ENCODE measurements at regions not wholly inside any gene's neighbourhood (a gene's known extent, or its start where the extent isn't known, plus 50 kb on each side); places are given as distances from the start of the nearest gene placed in this dataset.

DNA sequence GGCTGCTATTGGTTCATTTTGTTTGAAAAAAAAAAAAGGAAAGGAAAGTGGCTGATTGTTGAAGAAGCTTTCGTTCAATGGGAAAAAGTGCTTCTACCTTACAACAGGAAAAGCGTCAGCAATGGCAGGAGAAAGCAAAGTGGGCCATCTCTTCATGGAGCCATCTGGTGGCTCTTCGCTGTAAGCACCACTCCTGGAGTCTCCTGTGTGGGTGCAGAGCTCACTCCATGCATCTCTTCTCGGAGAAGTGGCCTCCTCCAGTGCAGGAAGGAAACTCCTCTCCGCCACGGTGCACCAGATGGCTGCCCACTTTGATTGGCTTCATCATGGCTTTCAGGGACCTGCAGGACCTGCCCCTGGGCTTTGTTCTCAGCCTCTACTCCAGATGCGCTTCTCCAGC is 250.9 kb downstream of the PTEN start:
- peak; percentile 49 for TF ChIP-seq CTCF (IDR thresholded peaks at IDR 0.05; ENCODE audit: insufficient read depth, low read length, poor library complexity, severe bottlenecking)
- H3K27me3 ChIP-seq (ENCODE audit: control insufficient read depth, insufficient read depth, low read length): no peaks in the 10 kb centered on the region
- no peak overlapping the region for H3K4me3 ChIP-seq (ENCODE audit: low read depth, low read length)
- no peak for DNase-seq (ENCODE audit: low read depth)
- H3K36me3 ChIP-seq (ENCODE audit: control insufficient read depth, insufficient read depth, low read length): no peaks in the 10 kb centered on the region

GRCh38 chr10:88115407-88115806 is 252.0 kb downstream of the PTEN start:
- DNase-seq (ENCODE audit: low read depth): no peak
- H3K4me3 ChIP-seq (ENCODE audit: low read depth, low read length): no peak overlapping the region
- no peaks in the 10 kb centered on the region for H3K27me3 ChIP-seq (ENCODE audit: control insufficient read depth, insufficient read depth, low read length)
- no peak for TF ChIP-seq CTCF (IDR thresholded peaks at IDR 0.05; ENCODE audit: insufficient read depth, low read length, poor library complexity, severe bottlenecking)
- no peaks in the 10 kb centered on the region for H3K36me3 ChIP-seq (ENCODE audit: control insufficient read depth, insufficient read depth, low read length)

GRCh38 chr10:88115968-88116367 is 252.5 kb downstream of the PTEN start:
- no peaks in the 10 kb centered on the region for H3K36me3 ChIP-seq (ENCODE audit: control insufficient read depth, insufficient read depth, low read length)
- no peak for TF ChIP-seq CTCF (IDR thresholded peaks at IDR 0.05; ENCODE audit: insufficient read depth, low read length, poor library complexity, severe bottlenecking)
- H3K27me3 ChIP-seq (ENCODE audit: control insufficient read depth, insufficient read depth, low read length): no peaks in the 10 kb centered on the region
- no peak overlapping the region for H3K4me3 ChIP-seq (ENCODE audit: low read depth, low read length)
- DNase-seq (ENCODE audit: low read depth): no peak

DNA sequence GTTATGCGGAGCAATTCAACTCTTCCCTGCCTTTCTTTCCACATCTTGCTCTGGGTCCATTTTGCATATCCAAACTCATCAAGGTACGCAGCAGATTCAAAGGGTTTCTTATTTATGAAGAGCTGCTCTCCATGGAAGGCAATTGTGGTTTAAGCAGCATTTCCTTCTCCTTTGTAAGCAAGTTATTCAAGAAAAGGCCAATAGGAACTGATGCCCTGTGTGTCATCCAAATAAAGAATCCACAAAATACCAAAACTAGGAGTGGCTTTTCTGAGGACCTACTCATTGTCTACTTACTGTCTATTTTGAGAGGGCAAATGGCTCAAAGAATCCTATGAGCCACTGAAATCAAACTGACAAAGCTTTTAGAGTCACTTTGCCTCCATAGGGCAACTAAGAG is 253.1 kb downstream of the PTEN start:
- H3K27me3 ChIP-seq (ENCODE audit: control insufficient read depth, insufficient read depth, low read length): no peaks in the 10 kb centered on the region
- TF ChIP-seq CTCF (IDR thresholded peaks at IDR 0.05; ENCODE audit: insufficient read depth, low read length, poor library complexity, severe bottlenecking): no peak
- no peak overlapping the region for H3K4me3 ChIP-seq (ENCODE audit: low read depth, low read length)
- DNase-seq (ENCODE audit: low read depth): no peak
- H3K36me3 ChIP-seq (ENCODE audit: control insufficient read depth, insufficient read depth, low read length): no peaks in the 10 kb centered on the region

GRCh38 chr10:88116971-88117626 is 253.7 kb downstream of the PTEN start:
- DNase-seq (ENCODE audit: low read depth): no peak
- H3K27me3 ChIP-seq (ENCODE audit: control insufficient read depth, insufficient read depth, low read length): no peaks in the 10 kb centered on the region
- no peak for TF ChIP-seq CTCF (IDR thresholded peaks at IDR 0.05; ENCODE audit: insufficient read depth, low read length, poor library complexity, severe bottlenecking)
- no peaks in the 10 kb centered on the region for H3K36me3 ChIP-seq (ENCODE audit: control insufficient read depth, insufficient read depth, low read length)
- H3K4me3 ChIP-seq (ENCODE audit: low read depth, low read length): no peak overlapping the region

Data from kidney epithelial cell (primary cell).